NT2/D1 (cell line): ENCODE measurements at regions not wholly inside any gene's neighbourhood (a gene's known extent, or its start where the extent isn't known, plus 50 kb on each side); places are given as distances from the start of the nearest gene placed in this dataset.

Experiments used
- DNase-seq: peaks from one replicate; pipeline ENCODE4 v3.0.0-alpha.2; 2011; ENCODE audit warnings: low read depth, low spot score
- H3K27me3 ChIP-seq: 2 replicates; pipeline ENCODE4 v1.6.0; 2011; ENCODE audit warnings: mild to moderate bottlenecking; ENCODE audit not compliant: insufficient read length, insufficient read depth
- H3K36me3 ChIP-seq: 2 replicates; pipeline ENCODE4 v1.6.1; 2011; ENCODE audit warnings: mild to moderate bottlenecking, low read length, mixed read lengths; ENCODE audit not compliant: insufficient read depth, insufficient read length
- H3K4me1 ChIP-seq: 2 replicates; pipeline ENCODE4 v1.5.1; 2011; ENCODE audit not compliant: insufficient read depth, insufficient read length
- H3K4me3 ChIP-seq: 2 replicates; pipeline ENCODE4 v1.5.1; 2011; ENCODE audit warnings: low read depth; ENCODE audit not compliant: insufficient read length
- H3K9ac ChIP-seq: 2 replicates; pipeline ENCODE4 v1.6.0; 2011; ENCODE audit warnings: low read depth; ENCODE audit not compliant: insufficient read length
- H3K9me3 ChIP-seq: 2 replicates; pipeline ENCODE4 v1.5.1; 2011; ENCODE audit warnings: mild to moderate bottlenecking, low read length; ENCODE audit not compliant: insufficient read depth
- SUZ12 ChIP-seq: IDR thresholded peaks from 2 replicates; pipeline ENCODE4 v1.6.1; 2011; ENCODE audit not compliant: insufficient read length, insufficient read depth; ENCODE audit errors: extremely low read depth
- YY1 ChIP-seq: IDR thresholded peaks from 2 replicates; pipeline ENCODE4 v1.6.1; 2011; ENCODE audit not compliant: insufficient read length, insufficient read depth
- ZNF274 ChIP-seq: IDR thresholded peaks from 2 replicates; pipeline ENCODE4 v1.6.1; 2011; ENCODE audit warnings: mild to moderate bottlenecking, low read depth, low read length

DNA sequence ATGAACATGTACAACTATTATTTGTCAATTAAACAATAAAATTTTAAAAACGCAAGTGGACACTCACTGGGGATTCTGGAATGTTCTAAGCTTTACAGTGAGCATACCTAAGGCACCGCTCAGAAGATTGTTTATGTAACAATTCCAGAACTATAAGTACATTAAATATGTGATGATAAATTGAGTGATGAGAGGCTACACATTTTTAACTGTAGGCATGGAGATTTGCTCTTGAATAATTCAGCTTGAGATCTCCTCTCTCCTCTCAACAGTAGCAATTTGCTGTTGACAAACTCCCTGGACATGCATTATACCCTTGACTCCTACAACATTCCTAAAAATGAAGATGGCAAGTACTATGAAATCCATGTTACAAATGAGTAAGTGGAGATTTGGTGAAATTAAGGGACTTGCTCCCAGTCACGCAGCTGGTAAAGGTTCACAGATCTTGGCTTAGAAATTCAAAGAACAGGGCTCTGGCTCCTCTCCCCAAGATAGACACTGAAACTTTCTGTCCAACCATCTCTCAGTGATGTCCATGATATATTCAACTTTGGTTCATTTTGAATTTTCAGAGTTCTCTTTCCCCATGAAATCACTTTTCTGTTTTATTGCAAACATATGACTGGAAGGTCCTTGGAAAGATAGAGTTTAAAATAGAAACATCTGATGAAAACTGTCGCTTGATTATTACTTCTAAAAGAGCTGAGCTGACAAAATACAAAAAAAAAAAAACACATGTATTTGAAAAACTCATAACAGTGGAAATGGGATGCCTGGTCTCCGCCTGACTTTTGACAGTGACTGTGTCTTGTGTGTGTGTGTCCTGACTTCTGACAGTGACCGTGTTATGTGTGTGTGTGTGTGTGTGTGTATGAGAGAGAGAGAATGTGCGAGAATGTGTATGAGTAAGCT lies 488.3 kb downstream of the TNS3 start:
- H3K4me1 ChIP-seq, result no peaks in the 10 kb centered on the region
- TF ChIP-seq YY1, result no peak
- TF ChIP-seq SUZ12, result no peak
- no peak for TF ChIP-seq ZNF274
- peaks cover under 1% of the 10 kb centered on the region for H3K27me3 ChIP-seq
- no peak overlapping the region for H3K4me3 ChIP-seq
- DNase-seq, result no peak
- no peak overlapping the region for H3K9ac ChIP-seq
- H3K9me3 ChIP-seq, result no peaks in the 10 kb centered on the region
- no peaks in the 10 kb centered on the region for H3K36me3 ChIP-seq

DNA sequence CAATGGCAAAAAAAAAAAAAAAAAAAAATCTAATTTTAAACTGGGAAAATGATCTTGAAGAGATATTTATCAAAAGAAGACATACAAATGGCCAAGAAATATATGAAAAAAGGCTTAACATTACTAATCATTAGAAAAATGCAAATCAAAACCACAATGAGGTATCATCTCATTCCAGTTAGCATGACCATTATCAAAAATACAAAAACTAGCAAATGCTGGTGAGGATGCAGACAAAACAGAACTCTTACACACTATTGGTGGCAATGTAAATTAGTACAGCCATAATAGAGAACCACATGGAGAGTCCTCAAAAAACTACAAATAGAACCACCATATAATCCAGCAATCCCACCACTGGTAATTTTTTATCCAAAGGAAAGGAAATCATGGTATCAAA lies 489.6 kb downstream of the TNS3 start:
- H3K27me3 ChIP-seq, result peaks cover 9% of the 10 kb centered on the region
- no peak overlapping the region for H3K9ac ChIP-seq
- no peaks in the 10 kb centered on the region for H3K4me1 ChIP-seq
- DNase-seq, result no peak
- no peaks in the 10 kb centered on the region for H3K9me3 ChIP-seq
- no peak overlapping the region for H3K4me3 ChIP-seq
- no peaks in the 10 kb centered on the region for H3K36me3 ChIP-seq
- TF ChIP-seq ZNF274 (no peak), YY1 (no peak), SUZ12 (no peak)

DNA sequence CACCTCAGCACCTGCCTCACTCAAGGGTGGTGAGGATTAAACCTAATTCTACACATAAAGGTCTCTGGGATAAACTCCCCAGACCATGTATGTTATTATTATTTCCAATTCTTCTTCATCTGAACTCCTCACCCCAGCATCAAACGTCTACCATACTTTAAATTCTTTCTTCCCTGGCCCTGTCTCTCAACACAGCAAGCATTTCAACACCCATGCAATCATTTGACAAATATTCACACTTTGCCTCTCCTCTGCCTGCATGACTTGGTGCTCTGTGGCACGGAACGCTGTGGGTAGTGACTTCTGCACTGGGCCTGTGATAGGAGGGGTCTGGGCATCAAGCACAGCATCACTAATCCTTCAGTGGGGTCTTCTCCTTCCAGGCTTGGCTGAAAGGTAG lies 490.8 kb downstream of the TNS3 start:
- Histone ChIP-seq H3K4me3 (no peak overlapping the region), H3K36me3 (no peaks in the 10 kb centered on the region), H3K9me3 (no peaks in the 10 kb centered on the region), H3K9ac (no peak overlapping the region), H3K4me1 (no peaks in the 10 kb centered on the region), H3K27me3 (peaks cover 9% of the 10 kb centered on the region)
- TF ChIP-seq SUZ12 (no peak), YY1 (no peak), ZNF274 (no peak)
- DNase-seq, result no peak

DNA sequence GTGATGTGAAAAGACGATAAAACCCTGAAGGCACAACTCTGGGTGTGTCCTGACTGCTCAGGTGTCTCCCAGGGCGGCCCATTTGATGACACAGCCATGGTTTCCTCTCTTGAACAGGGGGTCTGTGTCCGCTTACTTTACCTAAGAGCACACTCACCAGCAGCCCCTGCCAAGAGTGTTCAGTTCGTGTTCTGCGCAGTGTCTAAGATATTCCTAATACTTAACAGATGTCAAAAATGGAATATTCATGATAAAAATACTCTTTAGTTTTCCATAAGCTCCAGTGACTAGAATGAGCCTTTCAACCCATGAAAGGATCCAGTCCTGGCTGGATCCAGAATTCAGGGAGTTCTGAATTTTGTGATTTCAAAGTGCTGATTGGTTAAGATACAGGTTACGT lies 492.4 kb downstream of the TNS3 start:
- peaks cover 9% of the 10 kb centered on the region for H3K27me3 ChIP-seq
- DNase-seq, result no peak
- H3K9me3 ChIP-seq, result no peaks in the 10 kb centered on the region
- no peak overlapping the region for H3K4me3 ChIP-seq
- H3K4me1 ChIP-seq, result no peaks in the 10 kb centered on the region
- no peak overlapping the region for H3K9ac ChIP-seq
- H3K36me3 ChIP-seq, result no peaks in the 10 kb centered on the region
- no peak for TF ChIP-seq SUZ12
- no peak for TF ChIP-seq YY1
- TF ChIP-seq ZNF274, result no peak

DNA sequence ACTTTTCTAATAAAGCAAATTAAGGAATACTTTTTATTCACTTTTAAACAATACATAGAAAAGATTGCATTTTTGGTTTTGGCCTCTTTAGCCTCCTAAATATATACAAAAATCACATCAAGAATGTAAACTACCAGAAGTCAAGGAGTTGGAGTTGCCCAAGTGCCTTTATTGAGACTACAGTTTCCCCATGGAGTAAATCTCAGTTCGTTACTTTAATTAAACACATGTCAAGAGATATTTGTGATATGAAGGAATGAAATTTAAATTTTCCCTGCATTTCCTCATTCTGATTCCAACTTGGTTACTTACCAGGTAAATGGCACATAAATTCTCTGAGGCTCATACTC lies 492.9 kb downstream of the TNS3 start:
- H3K4me1 ChIP-seq, result no peaks in the 10 kb centered on the region
- no peak overlapping the region for H3K4me3 ChIP-seq
- TF ChIP-seq ZNF274 (no peak), YY1 (no peak), SUZ12 (no peak)
- H3K9ac ChIP-seq, result no peak overlapping the region
- DNase-seq, result no peak
- H3K36me3 ChIP-seq, result no peaks in the 10 kb centered on the region
- peaks cover 9% of the 10 kb centered on the region for H3K27me3 ChIP-seq
- no peaks in the 10 kb centered on the region for H3K9me3 ChIP-seq

DNA sequence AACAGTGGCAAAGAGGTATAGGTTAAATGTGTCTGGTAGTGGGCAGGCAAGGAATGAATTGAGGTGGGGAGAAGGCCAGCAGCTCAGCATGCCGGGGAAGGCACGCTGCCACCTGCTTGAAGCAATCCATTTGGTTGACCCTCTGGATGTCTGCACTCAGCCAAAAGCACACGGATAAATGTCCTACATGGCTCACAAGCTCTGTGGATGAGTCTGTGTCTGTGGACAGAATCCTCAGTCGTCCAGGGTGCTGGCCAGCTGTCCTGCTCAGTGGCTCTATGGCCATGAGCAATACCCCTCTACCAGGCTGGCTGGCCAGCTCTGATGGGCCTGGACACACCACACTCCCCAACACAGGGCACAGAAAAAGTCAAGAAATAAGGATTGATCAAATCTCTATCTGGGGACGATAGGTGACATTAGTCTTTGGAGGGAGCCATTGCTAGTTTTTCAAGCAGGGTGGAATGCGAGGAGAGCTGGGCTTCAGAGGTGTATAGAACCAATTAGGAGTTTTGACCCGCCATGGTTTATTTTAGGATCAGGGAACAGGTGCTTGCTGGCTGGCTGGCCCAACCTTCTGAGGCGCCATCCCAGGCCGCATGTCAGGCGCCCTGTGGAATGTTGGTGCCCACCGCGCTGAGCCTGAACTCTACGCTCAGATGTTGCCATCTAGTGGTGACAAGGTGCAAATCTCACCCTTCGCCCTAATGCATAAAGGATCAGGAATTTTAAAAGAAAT lies 493.4 kb downstream of the TNS3 start:
- no peak overlapping the region for H3K9ac ChIP-seq
- H3K4me3 ChIP-seq, result no peak overlapping the region
- DNase-seq, result peak; percentile 65
- H3K36me3 ChIP-seq, result no peaks in the 10 kb centered on the region
- no peaks in the 10 kb centered on the region for H3K4me1 ChIP-seq
- H3K27me3 ChIP-seq, result peaks cover 9% of the 10 kb centered on the region
- no peak for TF ChIP-seq YY1
- TF ChIP-seq ZNF274, result no peak
- no peak for TF ChIP-seq SUZ12
- no peaks in the 10 kb centered on the region for H3K9me3 ChIP-seq

DNA sequence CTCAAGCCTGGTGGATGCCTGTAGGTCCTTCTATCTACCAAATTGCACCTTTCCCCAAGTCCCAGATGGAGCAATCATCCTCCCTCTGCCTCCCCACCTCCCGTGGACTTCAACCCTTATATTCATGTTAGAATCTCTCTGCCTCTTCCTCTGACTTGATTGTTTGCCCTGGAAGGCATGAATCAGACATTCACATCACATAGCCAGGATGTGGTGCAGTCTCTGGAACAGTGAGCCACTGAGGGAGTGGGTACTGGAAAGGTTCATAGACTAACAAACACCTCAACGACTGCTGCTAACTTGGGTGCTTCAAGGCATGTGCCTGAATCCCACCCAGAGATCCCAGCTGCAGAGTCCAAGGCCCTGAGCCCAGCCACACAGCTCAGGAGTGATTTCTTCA lies 494.0 kb downstream of the TNS3 start:
- Histone ChIP-seq H3K4me3 (no peak overlapping the region), H3K9ac (no peak overlapping the region), H3K36me3 (no peaks in the 10 kb centered on the region), H3K4me1 (no peaks in the 10 kb centered on the region), H3K27me3 (peaks cover 9% of the 10 kb centered on the region), H3K9me3 (no peaks in the 10 kb centered on the region)
- no peak for TF ChIP-seq SUZ12
- TF ChIP-seq YY1, result no peak
- TF ChIP-seq ZNF274, result no peak
- no peak for DNase-seq
